Colonic mucosa (tissue), 4 donors: ENCODE measurements at regions not wholly inside any gene's neighbourhood (a gene's known extent, or its start where the extent isn't known, plus 50 kb on each side); places are given as distances from the start of the nearest gene placed in this dataset.
"Not testable (repeated sequence)": the region's sequence is repeated elsewhere in the genome, so short reads cannot be mapped to it uniquely, and the experiment has no call there.

ENCODE experiments used
- DNase-seq: peaks from one replicate; pipeline ENCODE4 v3.0.0-alpha.2; 2020
- H3K27ac ChIP-seq: fragments of 200-600 bp; one replicate; pipeline ENCODE4 v1.8.0; 2021
- H3K27me3 ChIP-seq: fragments of 200-600 bp; one replicate; pipeline ENCODE4 v1.8.0; 2021
- H3K36me3 ChIP-seq: fragments of 200-600 bp; one replicate; pipeline ENCODE4 v1.8.0; 2021
- H3K4me1 ChIP-seq: fragments of 200-600 bp; one replicate; pipeline ENCODE4 v1.8.0; 2021; ENCODE audit warnings: mild to moderate bottlenecking
- H3K4me3 ChIP-seq: fragments of 200-600 bp; one replicate; pipeline ENCODE4 v1.8.0; 2021
- H3K9ac ChIP-seq, 2 donors: one replicate each; pipeline ENCODE4 v1.7.0; 2013; ENCODE audit warnings: control low read depth in 2 of 2, low read depth in 2 of 2, low read length in 2 of 2
- H3K9me3 ChIP-seq: fragments of 200-600 bp; one replicate; pipeline ENCODE4 v1.8.0; 2021
- CTCF ChIP-seq: fragments of 200-600 bp; IDR thresholded peaks from one replicate; pipeline ENCODE4 v1.8.0; 2022; ENCODE audit warnings: antibody characterized with exemption, mild to moderate bottlenecking
- intact Hi-C: fragments of 100-400 bp; cut with DNase I; formaldehyde crosslinking; loops from one replicate; pipeline ENCODE4 v1.14.1; 2022
- donor health status: healthy.
- donor health status: DM: no; HTN: no; CAD: no.
- donor health status: DM: no; HTN: no; CAD: no.

DNA sequence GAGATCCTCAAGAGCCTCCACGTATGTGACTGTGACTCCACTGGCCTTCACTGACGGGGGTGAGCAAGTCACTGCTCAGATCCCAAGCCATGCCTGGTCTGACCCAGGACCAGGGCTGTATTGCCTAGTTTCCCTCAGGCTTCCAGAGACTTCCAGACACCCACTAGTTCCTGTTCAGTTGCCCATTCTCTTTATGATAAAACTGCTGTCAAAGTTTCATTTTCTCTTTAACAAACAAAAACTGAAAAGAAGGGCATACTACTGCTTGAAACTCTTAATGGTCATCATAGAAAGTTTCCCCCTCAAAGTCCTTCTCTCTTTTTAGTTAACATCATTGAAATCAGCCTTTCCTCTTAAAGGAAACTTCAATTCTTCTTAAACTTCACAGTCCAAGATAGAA is 105.7 kb upstream of the GHR start:
- Histone ChIP-seq H3K9me3 (no peaks in the 10 kb centered on the region), H3K9ac (no peak overlapping the region), H3K4me1 (no peaks in the 10 kb centered on the region), H3K4me3 (no peak overlapping the region), H3K27ac (no peak overlapping the region), H3K27me3 (no peaks in the 10 kb centered on the region), H3K36me3 (no peaks in the 10 kb centered on the region)
- no peak for DNase-seq
- intact Hi-C loops = no loop called here
- TF ChIP-seq CTCF = no peak

DNA sequence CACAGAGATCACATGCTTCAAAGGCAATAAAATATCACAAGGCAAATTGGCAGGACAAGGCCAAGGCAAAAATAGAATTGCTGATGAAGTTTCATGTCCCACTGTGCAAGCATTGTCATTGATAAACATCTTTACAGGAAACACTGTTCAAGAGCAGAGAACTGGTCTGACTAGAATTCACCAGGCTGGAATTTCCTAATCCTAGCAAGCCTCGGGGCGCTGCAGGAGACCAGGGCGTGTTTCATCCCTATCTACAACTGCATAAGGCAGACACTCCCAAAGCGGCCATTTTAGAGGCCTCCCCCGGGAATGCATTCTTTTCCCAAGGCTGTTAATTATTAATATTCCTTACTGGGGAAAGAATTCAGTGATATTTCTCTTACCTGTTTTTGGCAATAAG is 103.7 kb upstream of the GHR start:
- DNase-seq, H3K4me1 ChIP-seq, H3K36me3 ChIP-seq, intact Hi-C loops, H3K27me3 ChIP-seq, H3K9me3 ChIP-seq, H3K9ac ChIP-seq, H3K4me3 ChIP-seq, H3K27ac ChIP-seq: not testable (repeated sequence)

DNA sequence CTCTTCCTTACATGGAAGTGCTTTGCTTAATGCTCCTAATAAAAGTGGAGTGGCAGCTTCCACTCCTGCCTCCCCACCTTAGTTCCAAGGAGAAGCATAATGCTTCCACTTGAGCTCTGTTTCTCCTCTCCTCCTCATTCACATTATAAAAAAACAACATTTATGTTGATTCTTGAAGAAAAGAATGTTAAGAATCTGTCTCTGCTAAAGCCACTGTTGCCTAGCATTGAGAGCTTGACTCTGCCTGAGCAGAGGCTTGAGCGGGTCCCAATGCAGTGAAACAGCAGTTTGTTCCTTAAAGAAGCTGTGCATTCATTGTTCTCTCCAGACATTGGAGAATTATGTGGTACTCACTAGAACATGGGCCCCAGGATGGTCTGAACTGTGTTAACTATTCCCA is 101.5 kb upstream of the GHR start:
- Histone ChIP-seq H3K9ac (no peak overlapping the region), H3K4me3 (no peak overlapping the region), H3K27me3 (no peaks in the 10 kb centered on the region), H3K36me3 (no peaks in the 10 kb centered on the region), H3K27ac (no peak overlapping the region), H3K9me3 (no peaks in the 10 kb centered on the region), H3K4me1 (no peaks in the 10 kb centered on the region)
- no peak for DNase-seq
- intact Hi-C loops = no loop called here
- no peak for TF ChIP-seq CTCF

DNA sequence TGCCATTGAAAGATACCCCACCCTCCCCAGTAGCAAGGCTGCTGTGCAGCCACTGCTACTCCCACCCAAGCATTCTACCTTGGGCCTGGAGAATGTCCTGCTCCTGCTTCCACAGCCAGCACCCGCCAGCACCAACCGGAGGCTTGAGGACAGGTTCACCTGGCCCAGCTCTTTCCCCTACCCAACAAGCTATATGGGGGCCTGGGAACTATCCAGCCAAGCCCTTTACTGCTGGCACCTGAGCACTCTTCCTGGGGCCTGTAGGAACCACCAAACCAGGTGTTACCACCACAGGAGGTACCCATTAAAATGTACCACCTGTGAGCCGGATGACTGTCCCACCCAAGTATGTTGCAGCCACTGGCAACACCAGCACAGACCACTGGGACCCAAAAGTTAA is 86.1 kb upstream of the GHR start:
- no peak for DNase-seq
- H3K9ac ChIP-seq = no peak overlapping the region
- H3K27ac ChIP-seq = no peak overlapping the region
- no peaks in the 10 kb centered on the region for H3K9me3 ChIP-seq
- H3K36me3 ChIP-seq = no peaks in the 10 kb centered on the region
- H3K27me3 ChIP-seq = no peaks in the 10 kb centered on the region
- intact Hi-C loops = no loop called here
- H3K4me1 ChIP-seq = no peaks in the 10 kb centered on the region
- no peak for TF ChIP-seq CTCF
- H3K4me3 ChIP-seq = no peak overlapping the region

DNA sequence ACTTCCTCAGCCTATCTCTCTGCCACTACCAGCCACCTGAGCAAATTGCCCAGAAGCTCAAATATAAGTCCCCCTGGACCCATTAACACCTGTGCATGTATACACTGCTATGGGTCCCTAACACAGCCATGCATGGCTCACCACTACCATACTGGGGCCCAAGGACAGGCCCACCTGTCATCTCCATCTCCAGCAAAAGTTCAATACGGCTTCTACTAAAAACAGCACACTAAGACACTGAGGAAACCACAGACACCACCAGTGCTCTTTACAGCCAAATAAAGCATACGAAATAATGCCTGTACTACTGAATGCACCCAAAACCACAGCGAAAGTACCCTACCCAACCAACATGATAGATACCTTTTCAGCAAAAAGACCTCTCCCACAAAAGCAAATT is 85.6 kb upstream of the GHR start:
- H3K4me3 ChIP-seq = no peak overlapping the region
- no peak for DNase-seq
- H3K27ac ChIP-seq = no peak overlapping the region
- H3K36me3 ChIP-seq = no peaks in the 10 kb centered on the region
- H3K9me3 ChIP-seq = no peaks in the 10 kb centered on the region
- intact Hi-C loops = no loop called here
- no peaks in the 10 kb centered on the region for H3K27me3 ChIP-seq
- no peak for TF ChIP-seq CTCF
- no peak overlapping the region for H3K9ac ChIP-seq
- H3K4me1 ChIP-seq = no peaks in the 10 kb centered on the region

DNA sequence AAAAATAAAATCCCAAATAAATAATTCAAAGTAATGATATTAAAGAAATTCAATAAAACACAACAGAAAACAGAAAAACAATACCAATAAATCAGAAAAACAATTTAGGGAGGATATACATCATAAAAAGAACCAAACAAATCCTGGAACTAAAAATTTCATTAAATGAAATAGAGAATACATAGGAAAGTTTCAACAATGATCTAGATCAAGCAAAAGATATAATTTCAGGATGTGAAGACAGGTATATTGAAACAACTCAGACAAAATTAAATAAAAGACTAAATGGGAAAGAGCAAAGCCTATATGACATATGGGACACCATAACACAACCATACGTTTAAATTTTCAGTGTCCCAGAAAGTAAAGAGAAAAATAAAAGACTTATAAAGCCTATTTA is 85.1 kb upstream of the GHR start:
- Histone ChIP-seq H3K9me3 (no peaks in the 10 kb centered on the region), H3K4me1 (no peaks in the 10 kb centered on the region), H3K27ac (no peak overlapping the region), H3K27me3 (no peaks in the 10 kb centered on the region), H3K9ac (no peak overlapping the region), H3K36me3 (no peaks in the 10 kb centered on the region), H3K4me3 (no peak overlapping the region)
- no peak for TF ChIP-seq CTCF
- intact Hi-C loops = no loop called here
- DNase-seq = no peak
